ENCODE measurements at regions not wholly inside any gene's neighbourhood (a gene's known extent, or its start where the extent isn't known, plus 50 kb on each side); places are given as distances from the start of the nearest gene placed in this dataset.

DNA sequence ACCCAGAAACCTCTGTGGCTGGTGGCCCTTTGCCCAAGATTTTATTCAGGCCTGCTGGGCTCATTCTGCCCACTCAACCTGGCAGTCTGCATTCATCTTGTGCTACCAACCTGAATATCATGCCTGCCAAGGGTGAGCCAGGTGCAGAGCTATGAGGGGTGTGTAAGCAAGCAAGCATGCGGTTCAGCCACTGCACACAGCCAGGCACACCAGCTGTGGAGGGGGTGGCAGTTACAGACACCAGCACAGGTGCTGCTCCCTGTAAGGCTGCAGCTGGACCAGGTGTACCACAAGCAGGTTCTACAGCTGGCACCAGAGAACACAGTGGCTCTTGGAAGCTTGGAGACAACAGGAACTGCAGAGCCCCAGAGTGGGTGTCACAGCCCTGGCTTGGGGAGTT, 633.2 kb downstream of the FBXO15 start:
- intact Hi-C loops (cut with DNase I) = no loop called here
- no peak for DNase-seq
- Histone ChIP-seq H3K27ac (no peak overlapping the region), H3K36me3 (no peaks in the 10 kb centered on the region), H3K4me1 (ENCODE audit: insufficient read depth) (no peaks in the 10 kb centered on the region), H3K4me3 (no peak overlapping the region), H3K27me3 (no peaks in the 10 kb centered on the region), H3K9me3 (no peaks in the 10 kb centered on the region)
- WGBS, 3 donors = 80 to 90% (median 82%) methylated on average over 1 of the region's 1 CpG
- TF ChIP-seq EP300 (IDR thresholded peaks at IDR 0.05) (no peak), POLR2A (IDR thresholded peaks at IDR 0.05) (no peak)
- TF ChIP-seq, protein P1, sequence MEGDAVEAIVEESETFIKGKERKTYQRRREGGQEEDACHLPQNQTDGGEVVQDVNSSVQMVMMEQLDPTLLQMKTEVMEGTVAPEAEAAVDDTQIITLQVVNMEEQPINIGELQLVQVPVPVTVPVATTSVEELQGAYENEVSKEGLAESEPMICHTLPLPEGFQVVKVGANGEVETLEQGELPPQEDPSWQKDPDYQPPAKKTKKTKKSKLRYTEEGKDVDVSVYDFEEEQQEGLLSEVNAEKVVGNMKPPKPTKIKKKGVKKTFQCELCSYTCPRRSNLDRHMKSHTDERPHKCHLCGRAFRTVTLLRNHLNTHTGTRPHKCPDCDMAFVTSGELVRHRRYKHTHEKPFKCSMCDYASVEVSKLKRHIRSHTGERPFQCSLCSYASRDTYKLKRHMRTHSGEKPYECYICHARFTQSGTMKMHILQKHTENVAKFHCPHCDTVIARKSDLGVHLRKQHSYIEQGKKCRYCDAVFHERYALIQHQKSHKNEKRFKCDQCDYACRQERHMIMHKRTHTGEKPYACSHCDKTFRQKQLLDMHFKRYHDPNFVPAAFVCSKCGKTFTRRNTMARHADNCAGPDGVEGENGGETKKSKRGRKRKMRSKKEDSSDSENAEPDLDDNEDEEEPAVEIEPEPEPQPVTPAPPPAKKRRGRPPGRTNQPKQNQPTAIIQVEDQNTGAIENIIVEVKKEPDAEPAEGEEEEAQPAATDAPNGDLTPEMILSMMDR (IDR thresholded peaks at IDR 0.05) = no peak

DNA sequence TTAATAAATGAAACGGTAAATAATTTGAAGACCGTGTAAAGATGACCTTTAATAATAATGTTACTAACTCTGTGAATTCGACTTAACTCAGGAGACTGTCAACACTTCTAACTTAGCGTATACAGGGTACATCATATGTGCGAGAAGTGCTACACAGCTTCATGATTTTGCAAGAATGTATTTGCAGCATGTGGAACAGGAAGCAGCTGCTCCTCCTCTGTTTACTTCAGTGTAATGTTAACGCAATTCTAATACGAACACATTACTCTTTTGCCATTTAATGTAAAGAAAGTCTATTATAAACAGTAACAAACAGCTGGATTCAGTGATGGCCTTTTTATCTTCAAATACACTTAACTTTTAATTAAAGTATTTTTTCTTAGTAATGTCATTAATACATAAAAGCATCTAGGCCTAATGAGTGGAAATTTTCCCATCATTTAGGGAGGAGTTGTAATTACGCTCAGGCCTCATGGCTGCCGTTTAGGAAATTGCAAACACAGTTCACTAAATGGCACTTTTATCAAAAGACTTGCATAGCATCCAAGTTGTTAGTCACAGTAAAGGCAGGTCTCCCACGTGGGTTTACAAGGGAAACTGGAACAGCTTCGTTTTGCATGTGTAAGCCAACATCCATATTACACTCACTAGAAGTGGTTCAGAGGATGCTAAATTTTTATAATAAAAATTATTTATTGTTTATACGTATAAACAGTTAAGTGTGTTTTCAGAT, 635.7 kb downstream of the FBXO15 start:
- no peak overlapping the region for H3K27ac ChIP-seq
- H3K9me3 ChIP-seq = no peaks in the 10 kb centered on the region
- 38 to 49% (median 42%) methylated on average over 12 of the region's 12 CpGs for WGBS, 3 donors
- H3K27me3 ChIP-seq = no peaks in the 10 kb centered on the region
- no peak for DNase-seq
- H3K4me3 ChIP-seq = no peak overlapping the region
- no peak for TF ChIP-seq EP300 (IDR thresholded peaks at IDR 0.05)
- TF ChIP-seq, protein P1 (IDR thresholded peaks at IDR 0.05) = no peak
- no peak for TF ChIP-seq POLR2A (IDR thresholded peaks at IDR 0.05)
- H3K4me1 ChIP-seq (ENCODE audit: insufficient read depth) = no peaks in the 10 kb centered on the region
- intact Hi-C loops (cut with DNase I) = no loop called here
- no peaks in the 10 kb centered on the region for H3K36me3 ChIP-seq

DNA sequence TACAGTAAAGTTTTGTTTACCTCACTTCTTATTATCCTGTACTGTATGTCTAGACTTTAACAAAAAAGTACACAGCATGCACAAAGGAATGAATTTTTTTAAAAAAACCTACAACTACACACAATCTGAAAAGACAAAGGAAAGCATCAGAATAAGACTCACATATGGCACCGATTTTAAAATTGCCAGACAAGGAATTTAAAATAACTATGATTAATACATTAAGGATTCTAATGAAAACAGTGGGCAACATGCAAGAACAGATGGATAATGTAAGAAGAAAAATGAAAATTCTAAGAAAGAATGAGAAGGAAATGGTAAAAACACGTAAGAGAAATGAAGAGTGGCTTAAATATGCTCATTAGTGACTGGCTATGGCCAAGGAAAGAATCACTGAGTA, 638.2 kb downstream of the FBXO15 start:
- no peaks in the 10 kb centered on the region for H3K36me3 ChIP-seq
- intact Hi-C loops (cut with DNase I) = no loop called here
- WGBS, 3 donors = 51 to 67% (median 58%) methylated on average over 2 of the region's 2 CpGs

DNA sequence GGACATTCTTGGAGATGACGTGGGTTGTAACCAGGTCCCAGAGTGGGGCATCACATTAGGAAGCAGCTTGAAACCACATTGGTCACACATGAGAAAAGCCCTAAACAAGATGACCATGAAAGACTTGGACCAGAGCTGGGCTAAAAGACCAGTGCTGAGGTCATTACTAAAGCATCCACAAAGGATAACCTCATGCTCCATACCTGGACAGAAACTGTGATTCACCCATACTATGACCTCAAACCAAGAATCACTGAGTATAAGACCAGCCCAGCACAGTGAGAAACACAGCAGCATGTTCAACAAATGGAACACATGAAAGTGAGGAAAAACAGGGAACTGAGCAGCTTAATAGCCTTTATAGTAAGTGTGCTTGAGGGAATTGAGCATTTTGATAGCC, 635.5 kb upstream of the NETO1 start:
- Histone ChIP-seq H3K4me3 (no peak overlapping the region), H3K36me3 (no peaks in the 10 kb centered on the region), H3K27ac (no peak overlapping the region), H3K27me3 (no peaks in the 10 kb centered on the region), H3K9me3 (no peaks in the 10 kb centered on the region), H3K4me1 (ENCODE audit: insufficient read depth) (no peaks in the 10 kb centered on the region)
- intact Hi-C loops (cut with DNase I) = no loop called here
- no peak for DNase-seq
- 0% methylated on average over 1 of the region's 1 CpG for WGBS, 3 donors
- TF ChIP-seq, protein P1 (IDR thresholded peaks at IDR 0.05) = no peak
- TF ChIP-seq EP300 (IDR thresholded peaks at IDR 0.05) = no peak
- no peak for TF ChIP-seq POLR2A (IDR thresholded peaks at IDR 0.05)

More for the DNA sequence above, 638.2 kb downstream of the FBXO15 start:
- H3K9me3 ChIP-seq = no peaks in the 10 kb centered on the region
- H3K27me3 ChIP-seq = no peaks in the 10 kb centered on the region
- no peaks in the 10 kb centered on the region for H3K4me1 ChIP-seq (ENCODE audit: insufficient read depth)
- H3K27ac ChIP-seq = no peak overlapping the region
- TF ChIP-seq, protein P1 (IDR thresholded peaks at IDR 0.05) = no peak
- TF ChIP-seq EP300 (IDR thresholded peaks at IDR 0.05) = no peak
- TF ChIP-seq POLR2A (IDR thresholded peaks at IDR 0.05) = no peak
- no peak for DNase-seq
- H3K4me3 ChIP-seq = no peak overlapping the region
